ENCODE measurements at regions not wholly inside any gene's neighbourhood (a gene's known extent, or its start where the extent isn't known, plus 50 kb on each side); places are given as distances from the start of the nearest gene placed in this dataset.

DNA sequence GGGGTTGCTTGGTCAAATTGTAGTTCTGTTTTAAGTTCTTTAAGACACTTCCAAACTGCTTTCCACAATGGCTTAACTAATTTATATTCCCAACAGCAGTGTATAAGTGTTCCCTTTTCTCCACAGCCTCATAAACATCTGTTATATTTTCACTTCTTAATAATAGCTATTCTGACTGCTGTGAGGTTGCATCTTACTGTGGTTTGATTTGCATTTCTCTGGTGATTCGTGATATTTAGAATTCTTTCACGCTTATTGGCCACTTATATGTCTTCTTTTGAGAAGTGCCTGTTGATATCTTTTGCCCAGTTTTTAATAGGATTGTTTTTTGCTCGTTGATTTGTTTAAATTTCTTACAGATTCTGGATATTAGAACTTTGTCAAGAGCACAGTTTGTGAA lies 278.6 kb upstream of the ITM2A start:
- Histone ChIP-seq H3K9me3 (no peaks in the 10 kb centered on the region), H3K4me1 (no peaks in the 10 kb centered on the region)

DNA sequence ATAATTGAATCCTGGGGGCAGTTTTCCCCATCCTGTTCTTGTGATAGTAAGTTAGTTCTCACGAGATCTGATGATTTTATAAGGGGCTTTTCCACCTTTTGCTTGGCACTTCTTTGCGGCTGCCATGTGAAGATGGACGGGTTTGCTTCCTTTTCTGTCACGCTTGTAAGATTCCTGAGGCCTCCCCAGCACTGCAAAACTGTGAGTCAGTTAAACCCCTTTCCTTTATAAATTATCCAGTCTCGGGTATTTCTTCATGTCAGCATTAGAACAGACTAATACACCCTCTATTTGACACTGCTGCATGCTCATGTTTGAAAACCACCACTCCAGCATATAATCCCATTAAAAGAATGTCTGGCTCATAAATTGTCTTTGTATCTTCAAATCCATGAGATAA lies 264.4 kb upstream of the ITM2A start:
- Histone ChIP-seq H3K36me3 (no peaks in the 10 kb centered on the region), H3K9me3 (no peaks in the 10 kb centered on the region; the same call in 1 of the 2 replicates), H3K4me3 (no peak overlapping the region), H3K4me2 (no peak overlapping the region), H4K20me1 (no peaks in the 10 kb centered on the region), H3K27me3 (peaks cover 38% of the 10 kb centered on the region), H3K4me1 (peaks cover 19% of the 10 kb centered on the region), H3K9ac (no peak overlapping the region), H3K27ac (no peak overlapping the region)
- no peak for TF ChIP-seq Cebpa-rat (IDR thresholded peaks at IDR 0.05)

More for the DNA sequence above, 278.6 kb upstream of the ITM2A start:
- no peaks in the 10 kb centered on the region for H4K20me1 ChIP-seq
- no peak for TF ChIP-seq Cebpa-rat (IDR thresholded peaks at IDR 0.05)
- no peak overlapping the region for H3K9ac ChIP-seq
- no peak overlapping the region for H3K27ac ChIP-seq
- H3K27me3 ChIP-seq, result peaks cover 57% of the 10 kb centered on the region
- no peak overlapping the region for H3K4me2 ChIP-seq
- H3K4me3 ChIP-seq, result no peak overlapping the region
- H3K36me3 ChIP-seq, result no peaks in the 10 kb centered on the region

DNA sequence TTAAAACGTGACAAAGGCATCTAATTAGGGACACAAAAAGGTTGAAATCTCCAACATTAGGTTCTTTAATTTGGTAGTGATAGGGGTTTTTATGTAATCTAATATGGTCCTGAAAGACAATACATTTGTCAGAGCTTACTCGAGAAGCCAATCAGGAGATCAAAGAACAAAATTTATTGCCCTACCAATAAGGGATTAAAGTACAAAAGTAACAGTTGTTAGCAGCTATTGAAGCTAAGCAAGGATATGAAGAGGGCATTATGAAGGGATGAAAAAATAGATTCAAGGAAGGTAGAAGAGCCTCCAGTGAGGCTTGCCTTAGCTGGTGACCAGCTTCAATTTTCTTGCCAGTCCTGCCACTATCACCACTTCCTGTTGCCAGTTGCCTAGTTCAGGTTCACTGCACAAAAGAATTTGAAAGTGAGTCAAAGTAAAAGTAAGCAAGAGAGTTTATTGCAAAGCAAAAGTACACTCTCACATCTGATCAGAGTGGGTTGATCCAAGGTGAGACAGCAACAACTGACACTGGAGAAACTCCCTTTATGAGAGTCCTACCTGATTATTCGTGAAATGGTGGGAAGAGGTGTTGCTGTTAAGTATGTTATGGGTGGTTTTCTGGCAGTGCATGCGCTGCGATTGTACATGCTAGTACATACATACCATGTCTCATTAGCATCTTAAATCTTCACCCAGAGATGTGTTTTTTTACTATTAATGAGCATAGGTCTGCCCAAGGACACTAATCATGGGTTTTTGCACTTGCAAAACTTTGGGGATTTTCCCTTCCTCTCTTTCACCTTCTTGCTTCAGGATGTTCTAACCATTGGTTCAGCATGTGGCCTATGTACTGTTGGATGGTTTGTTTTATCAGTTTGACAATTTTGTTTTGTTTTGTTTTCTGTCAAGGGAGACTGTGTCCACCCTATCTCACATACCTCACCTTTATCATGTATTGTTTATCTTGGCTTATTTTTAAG lies 263.2 kb upstream of the ITM2A start:
- H3K9ac ChIP-seq, result no peak overlapping the region
- H3K27me3 ChIP-seq, result peaks cover 42% of the 10 kb centered on the region
- peak overlapping the region; percentile 25 for H3K4me2 ChIP-seq
- H3K36me3 ChIP-seq, result no peaks in the 10 kb centered on the region
- no peaks in the 10 kb centered on the region for H4K20me1 ChIP-seq
- TF ChIP-seq Cebpa-rat (IDR thresholded peaks at IDR 0.05), result no peak
- no peaks in the 10 kb centered on the region; the same call in 1 of the 2 replicates for H3K9me3 ChIP-seq
- peaks cover 19% of the 10 kb centered on the region for H3K4me1 ChIP-seq
- H3K4me3 ChIP-seq, result no peak overlapping the region
- H3K27ac ChIP-seq, result no peak overlapping the region

DNA sequence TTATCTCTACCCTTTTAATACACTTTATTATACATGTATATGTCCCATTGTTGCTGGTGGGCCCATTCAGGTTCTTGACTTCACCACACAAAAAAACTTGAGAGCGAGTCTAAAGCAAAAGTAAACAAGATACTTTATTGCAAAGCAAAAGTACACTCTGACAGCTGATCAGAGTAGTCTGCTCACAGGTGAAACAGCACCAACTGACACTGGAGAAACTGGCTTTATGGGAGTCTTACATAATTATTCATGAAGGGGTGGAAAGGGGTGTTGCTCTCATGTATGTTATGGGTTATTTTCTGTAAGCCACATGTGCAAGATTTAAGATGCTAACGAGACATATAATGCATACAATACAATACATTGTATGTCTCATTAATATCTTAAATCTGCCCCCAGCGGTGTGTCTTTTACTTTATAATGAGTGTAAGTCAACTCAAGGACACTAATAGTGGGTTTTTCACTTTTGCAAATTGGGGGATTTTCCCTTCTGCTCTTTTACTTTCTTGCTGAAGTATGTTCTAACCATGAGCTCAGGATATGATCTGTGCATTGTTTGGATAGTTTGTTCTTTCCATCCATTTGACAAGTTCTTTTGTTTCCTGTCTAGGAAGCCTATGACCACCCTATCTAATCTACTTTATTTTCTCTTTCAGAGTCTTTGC lies 256.1 kb upstream of the ITM2A start:
- no peaks in the 10 kb centered on the region for H3K4me1 ChIP-seq
- H3K36me3 ChIP-seq, result no peaks in the 10 kb centered on the region
- H3K4me3 ChIP-seq, result no peak overlapping the region
- no peaks in the 10 kb centered on the region for H3K9me3 ChIP-seq
- H3K27ac ChIP-seq, result no peak overlapping the region
- peaks cover 62% of the 10 kb centered on the region for H3K27me3 ChIP-seq
- TF ChIP-seq Cebpa-rat (IDR thresholded peaks at IDR 0.05), result no peak
- H3K4me2 ChIP-seq, result no peak overlapping the region
- no peak overlapping the region for H3K9ac ChIP-seq
- H4K20me1 ChIP-seq, result no peaks in the 10 kb centered on the region

DNA sequence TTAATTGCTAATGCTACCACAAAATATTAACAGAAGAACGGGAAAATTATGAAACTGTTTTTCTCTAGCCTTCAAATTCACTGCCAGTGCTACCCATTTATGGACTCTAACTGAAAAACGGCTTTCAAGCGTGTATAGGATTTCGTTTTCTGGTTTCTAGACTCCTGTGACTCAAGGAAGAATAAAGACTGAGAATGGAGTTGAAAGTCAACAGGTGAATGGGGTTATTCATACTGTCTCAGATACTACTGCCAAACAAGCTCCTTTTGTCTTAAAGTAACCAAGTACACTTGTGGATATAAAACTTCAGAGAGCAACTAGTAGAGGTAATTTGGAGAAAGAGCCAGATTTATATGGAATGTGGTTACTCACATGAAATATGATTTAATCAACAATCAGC lies 251.1 kb upstream of the ITM2A start:
- no peak overlapping the region for H3K4me3 ChIP-seq
- H3K36me3 ChIP-seq, result no peaks in the 10 kb centered on the region
- no peak overlapping the region for H3K4me2 ChIP-seq
- H3K4me1 ChIP-seq, result no peaks in the 10 kb centered on the region
- H4K20me1 ChIP-seq, result no peaks in the 10 kb centered on the region
- H3K27me3 ChIP-seq, result peaks cover 56% of the 10 kb centered on the region
- TF ChIP-seq Cebpa-rat (IDR thresholded peaks at IDR 0.05), result no peak
- no peak overlapping the region for H3K27ac ChIP-seq
- H3K9me3 ChIP-seq, result no peaks in the 10 kb centered on the region
- no peak overlapping the region for H3K9ac ChIP-seq

DNA sequence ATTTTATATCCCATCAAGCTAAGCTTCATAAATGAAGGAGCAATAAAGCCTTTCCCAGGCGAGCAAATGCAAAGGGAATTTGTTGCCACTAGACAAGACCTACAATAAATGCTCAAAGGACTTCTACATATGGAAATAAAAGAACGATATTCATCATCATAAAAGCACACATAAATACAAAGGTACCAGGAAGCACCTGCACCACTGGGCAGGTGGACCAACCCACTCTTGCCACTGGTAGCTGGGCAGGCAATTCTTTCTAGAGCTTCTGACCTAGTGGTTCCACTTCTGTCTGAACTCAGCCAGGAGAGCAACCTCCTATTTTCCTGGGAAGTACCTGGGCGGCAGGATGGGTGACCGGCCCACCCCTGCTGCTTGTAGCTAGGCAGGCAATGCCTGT lies 237.2 kb upstream of the ITM2A start:
- Histone ChIP-seq H3K4me1 (no peaks in the 10 kb centered on the region), H3K36me3 (no peaks in the 10 kb centered on the region), H3K4me3 (no peak overlapping the region), H3K4me2 (no peak overlapping the region), H3K27me3 (peaks cover 65% of the 10 kb centered on the region), H4K20me1 (no peaks in the 10 kb centered on the region; the same call in 1 of the 2 replicates), H3K27ac (no peak overlapping the region), H3K9ac (no peak overlapping the region), H3K9me3 (no peaks in the 10 kb centered on the region)
- TF ChIP-seq Cebpa-rat (IDR thresholded peaks at IDR 0.05), result no peak

DNA sequence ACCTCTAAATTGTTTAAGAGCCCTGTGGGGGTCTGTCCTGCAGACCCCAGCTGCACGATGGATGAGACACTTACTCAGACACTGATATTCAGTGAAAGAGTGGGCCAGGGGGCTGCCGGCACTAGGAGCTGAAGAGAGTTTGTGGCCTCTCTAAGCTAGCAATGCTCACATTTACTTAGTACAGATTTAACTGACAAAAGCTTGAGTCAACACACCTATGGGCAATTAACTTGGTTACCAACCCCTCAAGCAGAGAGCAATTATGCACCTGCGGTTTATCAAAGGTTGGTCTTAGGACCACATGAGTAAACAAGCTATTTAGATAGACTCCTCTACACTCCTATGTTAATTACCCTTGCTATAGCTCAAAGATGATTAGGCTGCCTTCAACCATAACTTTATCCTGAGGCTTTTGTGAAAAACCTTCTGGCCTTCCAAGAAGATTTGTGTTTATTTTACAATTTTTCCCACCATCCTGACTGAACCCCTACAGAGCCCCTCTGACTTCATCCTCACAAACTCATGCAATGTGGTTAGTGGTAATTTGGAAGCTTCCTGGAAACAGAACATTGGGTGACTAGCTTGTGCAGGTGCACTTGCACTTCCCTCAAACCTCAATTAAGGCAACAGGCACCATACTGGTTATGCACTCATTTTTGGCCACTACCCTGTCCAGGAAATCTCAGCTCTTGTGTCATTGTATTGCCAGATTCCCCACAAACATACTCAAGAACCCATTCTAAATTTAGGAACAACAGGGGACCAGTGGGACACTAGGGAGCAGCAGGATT lies 234.4 kb upstream of the ITM2A start:
- Histone ChIP-seq H3K4me3 (no peak overlapping the region), H3K27me3 (peaks cover 69% of the 10 kb centered on the region), H3K4me1 (no peaks in the 10 kb centered on the region)

DNA sequence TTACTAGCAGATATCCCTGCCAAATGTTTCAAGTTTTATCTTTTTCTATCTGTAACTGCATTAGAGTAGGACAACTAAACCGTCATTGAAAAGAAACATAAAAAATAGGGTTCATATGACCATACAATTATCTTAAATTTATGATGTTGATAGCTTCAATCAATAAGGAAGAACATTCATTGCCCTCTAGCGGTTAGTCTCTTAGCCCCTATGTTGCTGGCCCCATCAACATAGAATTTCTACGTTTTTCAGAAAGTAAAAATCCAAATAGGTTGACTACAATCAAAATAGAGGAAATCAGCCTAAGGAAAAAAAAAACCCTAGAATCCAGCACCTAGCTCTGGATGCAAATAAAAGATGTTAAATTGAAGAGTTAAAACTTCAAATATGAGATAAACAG lies 225.1 kb upstream of the ITM2A start:
- no peak for TF ChIP-seq Cebpa-rat (IDR thresholded peaks at IDR 0.05)
- Histone ChIP-seq H3K4me3 (no peak overlapping the region), H3K9ac (no peak overlapping the region), H3K4me1 (no peaks in the 10 kb centered on the region), H3K4me2 (no peak overlapping the region), H4K20me1 (no peaks in the 10 kb centered on the region), H3K36me3 (no peaks in the 10 kb centered on the region), H3K27ac (no peak overlapping the region), H3K9me3 (no peaks in the 10 kb centered on the region), H3K27me3 (peaks cover 55% of the 10 kb centered on the region)

More for the DNA sequence above, 234.4 kb upstream of the ITM2A start:
- no peaks in the 10 kb centered on the region for H3K36me3 ChIP-seq
- no peak overlapping the region for H3K4me2 ChIP-seq
- TF ChIP-seq Cebpa-rat (IDR thresholded peaks at IDR 0.05), result no peak
- no peaks in the 10 kb centered on the region for H3K9me3 ChIP-seq
- H3K9ac ChIP-seq, result no peak overlapping the region
- H3K27ac ChIP-seq, result no peak overlapping the region
- no peaks in the 10 kb centered on the region; the same call in 1 of the 2 replicates for H4K20me1 ChIP-seq

DNA sequence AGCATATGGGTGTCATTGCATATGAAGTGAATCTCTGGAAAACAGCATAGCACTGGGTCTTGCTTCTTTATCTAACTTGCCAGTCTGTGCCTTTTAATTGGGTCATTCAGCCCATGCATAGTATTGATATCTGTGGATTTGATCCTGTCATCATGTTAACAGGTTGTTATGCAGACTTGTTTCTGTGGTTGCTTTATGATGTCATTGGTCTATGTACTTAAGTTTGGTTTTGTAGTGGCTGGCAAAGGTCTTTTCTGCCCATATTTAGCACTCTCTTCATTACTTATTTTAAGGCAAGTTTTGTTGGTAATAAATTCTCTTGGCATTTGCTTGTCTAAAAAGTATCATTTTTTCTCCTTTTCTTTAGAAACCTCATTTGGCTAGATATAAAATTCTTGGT lies 221.1 kb upstream of the ITM2A start:
- Histone ChIP-seq H3K9me3 (no peaks in the 10 kb centered on the region), H3K27ac (no peak overlapping the region), H3K4me1 (no peaks in the 10 kb centered on the region), H3K27me3 (peaks cover 48% of the 10 kb centered on the region), H4K20me1 (no peaks in the 10 kb centered on the region), H3K4me3 (no peak overlapping the region), H3K9ac (no peak overlapping the region), H3K36me3 (no peaks in the 10 kb centered on the region), H3K4me2 (no peak overlapping the region)
- TF ChIP-seq Cebpa-rat (IDR thresholded peaks at IDR 0.05), result no peak
